GM12878 (cell line): ENCODE measurements at regions not wholly inside any gene's neighbourhood (a gene's known extent, or its start where the extent isn't known, plus 50 kb on each side); places are given as distances from the start of the nearest gene placed in this dataset.

Experiments
- ATAC-seq: fragments of 200-7000 bp; cut with Tn5 transposase; 3 replicates; pipeline ENCODE4 v1.9.1; 2020; ENCODE audit warnings: mild to moderate bottlenecking, moderate library complexity
- BruUV-seq: library from RNA; stranded (reverse); fragments of 400-500 nt; replicated peaks from 2 replicates; lab custom pipeline; 2021; lab: Mats Ljungman, UMichigan
- CTCF ChIA-PET: fragments of 300-600 bp; sonication (Branson Sonifier 250); formaldehyde crosslinking; extraction: SDS; loops from one replicate; lab custom pipeline; 2021; ENCODE audit warnings: inconsistent platforms; lab: Yijun Ruan, JAX
- POLR2A ChIA-PET: fragments of 350-600 bp; formaldehyde crosslinking; extraction: SDS; loops from one replicate; lab custom pipeline; 2021; ENCODE audit warnings: inconsistent platforms; lab: Charles Lee
- RAD21 ChIA-PET: fragments of 300-600 bp; sonication (Branson Sonifier 250); formaldehyde crosslinking; loops from one replicate; lab custom pipeline; 2023; ENCODE audit warnings: antibody characterized with exemption; ENCODE audit not compliant: unreplicated experiment; lab: Charles Lee
- SMC1A ChIA-PET: fragments of 300-600 bp; sonication (Branson Sonifier 250); formaldehyde crosslinking; loops from one replicate; lab custom pipeline; 2023; ENCODE audit not compliant: unreplicated experiment, uncharacterized antibody; lab: Charles Lee
- DNase-seq: peaks from one replicate; pipeline ENCODE4 v3.0.0-alpha.2; 2011; ENCODE audit warnings: low read depth, low spot score
- FAIRE-seq: peaks from 3 replicates; lab custom pipeline; 2011; peaks lifted over from hg19 to GRCh38; lab: Jason Lieb, UNC
- H2AFZ ChIP-seq: 2 replicates; pipeline ENCODE4 v1.6.0; 2011; ENCODE audit warnings: low read depth, low read length, control low read depth; ENCODE audit not compliant: control insufficient read depth
- H3K27ac ChIP-seq: 2 replicates; pipeline ENCODE4 v1.5.1; 2011; ENCODE audit warnings: control low read depth; ENCODE audit not compliant: control insufficient read depth, insufficient read depth
- H3K27me3 ChIP-seq, 2 experiments: replicated peaks in 1 of 2; 2 replicates each; pipeline versions ENCODE4 v1.6.0 to v1.6.1; 2011; ENCODE audit warnings: low read length in 1 of 2; ENCODE audit not compliant: control insufficient read depth in 2 of 2, insufficient read depth in 2 of 2
- H3K36me3 ChIP-seq, 2 experiments: 2 replicates each; pipeline ENCODE4 v1.5.1; 2011; ENCODE audit warnings: low read length in 1 of 2; ENCODE audit not compliant: control insufficient read depth in 2 of 2, insufficient read depth in 2 of 2
- H3K4me1 ChIP-seq: 2 replicates; pipeline ENCODE4 v1.6.1; 2011; ENCODE audit warnings: mild to moderate bottlenecking, low read length, moderate library complexity, mixed read lengths; ENCODE audit not compliant: control insufficient read depth, insufficient read depth
- H3K4me2 ChIP-seq: 2 replicates; pipeline ENCODE4 v1.6.0; 2011; ENCODE audit warnings: control low read depth; ENCODE audit not compliant: control insufficient read depth, insufficient read depth
- H3K4me3 ChIP-seq: fragments of 200-600 bp; sonication (generic); 2 replicates; pipeline ENCODE4 v1.5.1; 2016
- H3K79me2 ChIP-seq: 2 replicates; pipeline ENCODE4 v1.6.0; 2011; ENCODE audit warnings: low read length; ENCODE audit not compliant: control insufficient read depth, insufficient read depth
- H3K9ac ChIP-seq: 2 replicates; pipeline ENCODE4 v1.8.0; 2011; ENCODE audit warnings: low read length, control low read depth, mixed read lengths; ENCODE audit not compliant: control insufficient read depth, insufficient read depth
- H3K9me3 ChIP-seq: replicated peaks from 3 replicates; pipeline ENCODE4 v1.5.1; 2011; ENCODE audit warnings: mild to moderate bottlenecking, low read length; ENCODE audit not compliant: control insufficient read depth, insufficient read depth
- H4K20me1 ChIP-seq: 2 replicates; pipeline ENCODE4 v1.6.0; 2011; ENCODE audit not compliant: control insufficient read depth, insufficient read depth
- RBBP5 ChIP-seq: fragments of 200-600 bp; sonication (generic); conservative IDR thresholded peaks from 2 replicates; pipeline ENCODE4 v1.6.1; 2016
- RCOR1 ChIP-seq: conservative IDR thresholded peaks from 2 replicates; pipeline ENCODE4 v1.6.1; 2012; ENCODE audit warnings: low read depth, low read length, improper control_type of control experiment
- STAT1 ChIP-seq: fragments of 450-650 bp; conservative IDR thresholded peaks from 2 replicates; pipeline ENCODE4 v1.6.1; 2014; ENCODE audit warnings: antibody characterized with exemption, mild to moderate bottlenecking
- SUZ12 ChIP-seq: fragments of 200-600 bp; sonication (generic); IDR thresholded peaks from one replicate; pipeline ENCODE4 v1.6.1; 2018; ENCODE audit warnings: antibody characterized with exemption, mild to moderate bottlenecking; ENCODE audit not compliant: unreplicated experiment
- TCF12 ChIP-seq: IDR thresholded peaks from 2 replicates; pipeline ENCODE4 v1.6.1; 2011; ENCODE audit warnings: low read depth, mild to moderate bottlenecking, low read length
- WGBS: methylation state at CpG from one replicate; pipeline ENCODE4 v1.1.6; 2016; ENCODE audit warnings: low lambda C conversion rate; ENCODE audit not compliant: insufficient replicate concordance, insufficient coverage; ENCODE audit errors: missing lambda C conversion rate; 5-methylcytosine and 5-hydroxymethylcytosine counted together
- in situ Hi-C: fragments of 300-500 bp; cut with MboI; formaldehyde crosslinking; loops from 9 replicates; pipeline ENCODE4 v1.14.3; 2018; ENCODE audit warnings: mixed read lengths
- intact Hi-C: fragments of 100-400 bp; cut with micrococcal nuclease; formaldehyde crosslinking; loops from one replicate; pipeline ENCODE4 v1.14.2; 2022; ENCODE audit not compliant: unreplicated experiment
- TF ChIP-seq, protein P1 (sequence below): IDR thresholded peaks from 2 replicates; pipeline ENCODE4 v1.6.1; 2012; ENCODE audit warnings: mild to moderate bottlenecking, low read depth, low read length
- TF ChIP-seq, protein P2 (sequence below): fragments of 450-650 bp; IDR thresholded peaks from 2 replicates; pipeline ENCODE4 v1.6.1; 2017; ENCODE audit warnings: low read depth, mild to moderate bottlenecking, moderate library complexity
- TF ChIP-seq, protein P3 (sequence below): IDR thresholded peaks from 2 replicates; pipeline ENCODE4 v1.6.1; 2011; ENCODE audit warnings: borderline replicate concordance, low read depth, mild to moderate bottlenecking, moderate library complexity, mixed read lengths, low read length; ENCODE audit not compliant: insufficient read depth; ENCODE audit errors: extremely low read length
- TF ChIP-seq, protein P4 (sequence below): IDR thresholded peaks from 2 replicates; pipeline ENCODE4 v1.6.1; 2012; ENCODE audit warnings: low read depth, low read length, improper control_type of control experiment

DNA sequence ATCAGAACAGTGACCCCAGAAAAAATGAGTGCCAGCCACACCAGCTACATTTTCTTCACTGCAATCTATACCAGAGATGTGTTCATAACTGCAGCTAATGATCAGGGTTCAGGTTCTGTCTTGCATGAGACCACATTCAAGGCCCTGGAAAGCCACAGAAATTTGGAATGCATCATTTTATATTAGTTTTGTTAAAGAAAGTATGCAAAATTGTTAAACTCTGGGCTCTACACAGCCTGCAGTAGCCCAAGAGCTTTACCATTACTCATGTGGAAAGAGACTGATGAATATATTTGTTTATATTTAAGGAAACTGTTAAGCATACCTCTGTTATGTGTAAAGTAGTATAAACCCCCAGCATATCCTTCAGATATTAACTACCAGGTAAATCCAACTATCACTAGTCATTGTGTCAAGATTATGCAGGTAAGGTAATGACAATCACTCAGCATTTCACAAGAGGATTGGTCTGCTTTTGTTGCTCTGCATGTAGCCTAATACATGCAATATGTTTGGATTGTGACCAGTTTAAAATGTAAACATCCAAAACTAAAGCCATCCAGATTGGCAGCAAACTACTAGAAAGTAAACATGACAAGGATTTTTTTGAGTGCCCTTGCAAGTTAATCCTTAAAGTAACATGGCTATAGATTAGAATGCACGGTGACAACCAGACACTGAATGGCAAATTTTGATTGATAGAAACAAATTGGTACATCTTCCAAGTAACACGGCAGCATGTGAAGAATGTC is 429.1 kb upstream of the ARGLU1 start:
- Histone ChIP-seq H3K4me3 (no peak overlapping the region), H3K4me2 (no peak overlapping the region), H3K9ac (no peak overlapping the region), H3K4me1 (no peaks in the 10 kb centered on the region), H3K27me3 (no peaks in the 10 kb centered on the region), H3K36me3 (no peaks in the 10 kb centered on the region), H3K9me3 (no peaks in the 10 kb centered on the region), H2AFZ (no peak overlapping the region), H3K27ac (no peak overlapping the region), H3K79me2 (no peaks in the 10 kb centered on the region), H4K20me1 (no peaks in the 10 kb centered on the region)
- no peak for ATAC-seq
- BruUV-seq: no TSS peak
- intact Hi-C loops (no loop called here), in situ Hi-C loops (no loop called here)
- RAD21 ChIA-PET: interaction anchor here (1.2 to 1.3 kb wide), 2 partner anchors 14 to 23 kb away, joined by 4 read pairs; no protein-coding TSS in a partner anchor
- CTCF ChIA-PET: interaction anchor here (1.1 to 1.3 kb wide), 3 partner anchors 17 to 57 kb away, joined by 3 to 4 read pairs (median 3); no protein-coding TSS in a partner anchor
- TF ChIP-seq, protein P1, sequence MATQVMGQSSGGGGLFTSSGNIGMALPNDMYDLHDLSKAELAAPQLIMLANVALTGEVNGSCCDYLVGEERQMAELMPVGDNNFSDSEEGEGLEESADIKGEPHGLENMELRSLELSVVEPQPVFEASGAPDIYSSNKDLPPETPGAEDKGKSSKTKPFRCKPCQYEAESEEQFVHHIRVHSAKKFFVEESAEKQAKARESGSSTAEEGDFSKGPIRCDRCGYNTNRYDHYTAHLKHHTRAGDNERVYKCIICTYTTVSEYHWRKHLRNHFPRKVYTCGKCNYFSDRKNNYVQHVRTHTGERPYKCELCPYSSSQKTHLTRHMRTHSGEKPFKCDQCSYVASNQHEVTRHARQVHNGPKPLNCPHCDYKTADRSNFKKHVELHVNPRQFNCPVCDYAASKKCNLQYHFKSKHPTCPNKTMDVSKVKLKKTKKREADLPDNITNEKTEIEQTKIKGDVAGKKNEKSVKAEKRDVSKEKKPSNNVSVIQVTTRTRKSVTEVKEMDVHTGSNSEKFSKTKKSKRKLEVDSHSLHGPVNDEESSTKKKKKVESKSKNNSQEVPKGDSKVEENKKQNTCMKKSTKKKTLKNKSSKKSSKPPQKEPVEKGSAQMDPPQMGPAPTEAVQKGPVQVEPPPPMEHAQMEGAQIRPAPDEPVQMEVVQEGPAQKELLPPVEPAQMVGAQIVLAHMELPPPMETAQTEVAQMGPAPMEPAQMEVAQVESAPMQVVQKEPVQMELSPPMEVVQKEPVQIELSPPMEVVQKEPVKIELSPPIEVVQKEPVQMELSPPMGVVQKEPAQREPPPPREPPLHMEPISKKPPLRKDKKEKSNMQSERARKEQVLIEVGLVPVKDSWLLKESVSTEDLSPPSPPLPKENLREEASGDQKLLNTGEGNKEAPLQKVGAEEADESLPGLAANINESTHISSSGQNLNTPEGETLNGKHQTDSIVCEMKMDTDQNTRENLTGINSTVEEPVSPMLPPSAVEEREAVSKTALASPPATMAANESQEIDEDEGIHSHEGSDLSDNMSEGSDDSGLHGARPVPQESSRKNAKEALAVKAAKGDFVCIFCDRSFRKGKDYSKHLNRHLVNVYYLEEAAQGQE: no peak
- no peak for TF ChIP-seq SUZ12
- no peak for TF ChIP-seq STAT1
- no peak for TF ChIP-seq TCF12
- no peak for TF ChIP-seq RCOR1
- TF ChIP-seq RBBP5: no peak
- TF ChIP-seq, protein P2, sequence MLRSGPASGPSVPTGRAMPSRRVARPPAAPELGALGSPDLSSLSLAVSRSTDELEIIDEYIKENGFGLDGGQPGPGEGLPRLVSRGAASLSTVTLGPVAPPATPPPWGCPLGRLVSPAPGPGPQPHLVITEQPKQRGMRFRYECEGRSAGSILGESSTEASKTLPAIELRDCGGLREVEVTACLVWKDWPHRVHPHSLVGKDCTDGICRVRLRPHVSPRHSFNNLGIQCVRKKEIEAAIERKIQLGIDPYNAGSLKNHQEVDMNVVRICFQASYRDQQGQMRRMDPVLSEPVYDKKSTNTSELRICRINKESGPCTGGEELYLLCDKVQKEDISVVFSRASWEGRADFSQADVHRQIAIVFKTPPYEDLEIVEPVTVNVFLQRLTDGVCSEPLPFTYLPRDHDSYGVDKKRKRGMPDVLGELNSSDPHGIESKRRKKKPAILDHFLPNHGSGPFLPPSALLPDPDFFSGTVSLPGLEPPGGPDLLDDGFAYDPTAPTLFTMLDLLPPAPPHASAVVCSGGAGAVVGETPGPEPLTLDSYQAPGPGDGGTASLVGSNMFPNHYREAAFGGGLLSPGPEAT: no peak
- TF ChIP-seq, protein P3, sequence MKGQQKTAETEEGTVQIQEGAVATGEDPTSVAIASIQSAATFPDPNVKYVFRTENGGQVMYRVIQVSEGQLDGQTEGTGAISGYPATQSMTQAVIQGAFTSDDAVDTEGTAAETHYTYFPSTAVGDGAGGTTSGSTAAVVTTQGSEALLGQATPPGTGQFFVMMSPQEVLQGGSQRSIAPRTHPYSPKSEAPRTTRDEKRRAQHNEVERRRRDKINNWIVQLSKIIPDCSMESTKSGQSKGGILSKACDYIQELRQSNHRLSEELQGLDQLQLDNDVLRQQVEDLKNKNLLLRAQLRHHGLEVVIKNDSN: no peak
- TF ChIP-seq, protein P4, sequence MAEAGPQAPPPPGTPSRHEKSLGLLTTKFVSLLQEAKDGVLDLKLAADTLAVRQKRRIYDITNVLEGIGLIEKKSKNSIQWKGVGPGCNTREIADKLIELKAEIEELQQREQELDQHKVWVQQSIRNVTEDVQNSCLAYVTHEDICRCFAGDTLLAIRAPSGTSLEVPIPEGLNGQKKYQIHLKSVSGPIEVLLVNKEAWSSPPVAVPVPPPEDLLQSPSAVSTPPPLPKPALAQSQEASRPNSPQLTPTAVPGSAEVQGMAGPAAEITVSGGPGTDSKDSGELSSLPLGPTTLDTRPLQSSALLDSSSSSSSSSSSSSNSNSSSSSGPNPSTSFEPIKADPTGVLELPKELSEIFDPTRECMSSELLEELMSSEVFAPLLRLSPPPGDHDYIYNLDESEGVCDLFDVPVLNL: no peak
- SMC1A ChIA-PET: interaction anchor here (0.5 to 2.6 kb wide), 7 partner anchors 8 to 23 kb away, joined by 3 to 13 read pairs (median 5); no protein-coding TSS in a partner anchor
- POLR2A ChIA-PET: interaction anchor here (1.1 kb wide), 1 partner anchor 18 kb away, joined by 3 read pairs; no protein-coding TSS in a partner anchor
- WGBS: 15% methylated on average over 2 of the region's 2 CpGs
- no peak for DNase-seq
- FAIRE-seq: no peak
